Effector memory CD4-positive, alpha-beta T cell (primary cell): ENCODE measurements at regions not wholly inside any gene's neighbourhood (a gene's known extent, or its start where the extent isn't known, plus 50 kb on each side); places are given as distances from the start of the nearest gene placed in this dataset.
"Not testable (repeated sequence)": the region's sequence is repeated elsewhere in the genome, so short reads cannot be mapped to it uniquely, and the experiment has no call there.

Source experiments
- DNase-seq, 3 donors: peaks; one replicate each; pipeline ENCODE4 v3.0.0-alpha.2; 2020
- H3K27ac ChIP-seq: 2 replicates; pipeline ENCODE4 v1.7.0; 2013; ENCODE audit warnings: mild to moderate bottlenecking, low read length, moderate library complexity; ENCODE audit not compliant: insufficient read depth, poor library complexity, severe bottlenecking
- H3K27me3 ChIP-seq: replicated peaks from 2 replicates; pipeline ENCODE4 v1.7.0; 2013; ENCODE audit warnings: mild to moderate bottlenecking, low read length; ENCODE audit not compliant: insufficient read depth, control insufficient read depth, poor library complexity, severe bottlenecking
- H3K36me3 ChIP-seq: 2 replicates; pipeline ENCODE4 v1.7.0; 2013; ENCODE audit warnings: mild to moderate bottlenecking, low read length, moderate library complexity; ENCODE audit not compliant: control insufficient read depth, insufficient read depth
- H3K4me1 ChIP-seq: 2 replicates; pipeline ENCODE4 v1.7.0; 2013; ENCODE audit warnings: low read length, mild to moderate bottlenecking; ENCODE audit not compliant: control insufficient read depth, insufficient read depth, poor library complexity, severe bottlenecking
- H3K4me3 ChIP-seq: 2 replicates; pipeline ENCODE4 v1.7.0; 2013; ENCODE audit warnings: low read length, low read depth, mild to moderate bottlenecking; ENCODE audit not compliant: insufficient read depth, poor library complexity, severe bottlenecking
- H3K9me3 ChIP-seq: 2 replicates; pipeline ENCODE4 v1.7.0; 2013; ENCODE audit warnings: mild to moderate bottlenecking, low read length, moderate library complexity; ENCODE audit not compliant: control insufficient read depth

- DNase-seq: no peak
- Histone ChIP-seq H3K4me1 (no peaks in the 10 kb centered on the region), H3K36me3 (no peaks in the 10 kb centered on the region), H3K9me3 (no peaks in the 10 kb centered on the region), H3K4me3 (no peak overlapping the region), H3K27me3 (no peaks in the 10 kb centered on the region), H3K27ac (no peak overlapping the region)
Measured at GRCh38 chr2:239835056-239835455, 190.1 kb downstream of the NDUFA10 start.

GRCh38 chr2:239834143-239834542, 191.0 kb downstream of the NDUFA10 start:
- Histone ChIP-seq H3K27me3 (no peaks in the 10 kb centered on the region), H3K9me3 (no peaks in the 10 kb centered on the region), H3K27ac (no peak overlapping the region), H3K4me3 (no peak overlapping the region), H3K36me3 (no peaks in the 10 kb centered on the region), H3K4me1 (no peaks in the 10 kb centered on the region)
- DNase-seq: no peak

GRCh38 chr2:239833269-239834109, 191.7 kb downstream of the NDUFA10 start:
- no peak for DNase-seq

GRCh38 chr2:239832490-239833268, 192.5 kb downstream of the NDUFA10 start:
- H3K36me3 ChIP-seq: no peaks in the 10 kb centered on the region
- no peak overlapping the region for H3K27ac ChIP-seq
- no peak for DNase-seq
- H3K27me3 ChIP-seq: no peaks in the 10 kb centered on the region
- no peaks in the 10 kb centered on the region for H3K4me1 ChIP-seq
- no peaks in the 10 kb centered on the region for H3K9me3 ChIP-seq
- no peak overlapping the region for H3K4me3 ChIP-seq

More at GRCh38 chr2:239833269-239834109, 191.7 kb downstream of the NDUFA10 start:
- Histone ChIP-seq H3K4me1 (no peaks in the 10 kb centered on the region), H3K4me3 (no peak overlapping the region), H3K9me3 (no peaks in the 10 kb centered on the region), H3K27me3 (no peaks in the 10 kb centered on the region), H3K27ac (no peak overlapping the region), H3K36me3 (no peaks in the 10 kb centered on the region)

- Histone ChIP-seq H3K4me1 (no peaks in the 10 kb centered on the region), H3K9me3 (no peaks in the 10 kb centered on the region), H3K4me3 (no peak overlapping the region), H3K27me3 (no peaks in the 10 kb centered on the region), H3K36me3 (no peaks in the 10 kb centered on the region), H3K27ac (no peak overlapping the region)
- no peak for DNase-seq
Measured at GRCh38 chr2:239831861-239832489, 193.2 kb downstream of the NDUFA10 start.

GRCh38 chr2:239831001-239831731, 194.0 kb downstream of the NDUFA10 start:
- no peaks in the 10 kb centered on the region for H3K36me3 ChIP-seq
- H3K4me1 ChIP-seq: no peaks in the 10 kb centered on the region
- no peaks in the 10 kb centered on the region for H3K9me3 ChIP-seq
- H3K27ac ChIP-seq: no peak overlapping the region
- DNase-seq: no peak
- no peak overlapping the region for H3K4me3 ChIP-seq
- no peaks in the 10 kb centered on the region for H3K27me3 ChIP-seq

GRCh38 chr2:239830121-239831000, 194.8 kb downstream of the NDUFA10 start:
- no peaks in the 10 kb centered on the region for H3K4me1 ChIP-seq
- no peak overlapping the region for H3K27ac ChIP-seq
- H3K9me3 ChIP-seq: no peaks in the 10 kb centered on the region
- H3K4me3 ChIP-seq: no peak overlapping the region
- DNase-seq: no peak
- H3K36me3 ChIP-seq: no peaks in the 10 kb centered on the region
- no peaks in the 10 kb centered on the region for H3K27me3 ChIP-seq

- no peaks in the 10 kb centered on the region for H3K36me3 ChIP-seq
- no peak overlapping the region for H3K4me3 ChIP-seq
- H3K9me3 ChIP-seq: no peaks in the 10 kb centered on the region
- no peaks in the 10 kb centered on the region for H3K27me3 ChIP-seq
- no peak overlapping the region for H3K27ac ChIP-seq
- no peak for DNase-seq
- H3K4me1 ChIP-seq: no peaks in the 10 kb centered on the region
Measured at GRCh38 chr2:239829326-239829725, 195.8 kb downstream of the NDUFA10 start.

- H3K4me3 ChIP-seq, H3K4me1 ChIP-seq, H3K9me3 ChIP-seq, DNase-seq, H3K27ac ChIP-seq, H3K27me3 ChIP-seq, H3K36me3 ChIP-seq: not testable (repeated sequence)
Measured at GRCh38 chr2:239828973-239829275, 196.2 kb downstream of the NDUFA10 start.
